ENCODE measurements at regions not wholly inside any gene's neighbourhood (a gene's known extent, or its start where the extent isn't known, plus 50 kb on each side); places are given as distances from the start of the nearest gene placed in this dataset.

DNA sequence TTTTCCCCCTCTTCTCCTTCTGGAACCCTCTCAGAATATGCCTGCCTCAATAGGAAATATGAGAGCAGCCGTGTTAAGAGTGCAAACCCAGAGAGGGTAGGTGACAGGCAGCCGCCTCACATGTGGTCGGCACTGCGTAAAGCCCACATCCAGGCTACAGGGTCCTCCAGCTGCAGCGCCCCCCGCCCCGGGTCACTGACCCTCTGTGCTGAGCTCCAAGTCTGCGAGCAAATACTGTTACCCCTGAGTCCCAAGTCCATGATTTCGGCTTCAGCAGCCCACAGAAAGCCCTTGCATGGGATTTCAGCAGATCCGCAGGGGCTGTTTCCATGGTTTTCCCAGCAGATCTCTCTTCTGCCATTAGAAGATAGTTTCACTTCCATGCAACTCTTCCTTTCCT is 186.9 kb upstream of the IRS2 start:
- TF ChIP-seq, protein P1, sequence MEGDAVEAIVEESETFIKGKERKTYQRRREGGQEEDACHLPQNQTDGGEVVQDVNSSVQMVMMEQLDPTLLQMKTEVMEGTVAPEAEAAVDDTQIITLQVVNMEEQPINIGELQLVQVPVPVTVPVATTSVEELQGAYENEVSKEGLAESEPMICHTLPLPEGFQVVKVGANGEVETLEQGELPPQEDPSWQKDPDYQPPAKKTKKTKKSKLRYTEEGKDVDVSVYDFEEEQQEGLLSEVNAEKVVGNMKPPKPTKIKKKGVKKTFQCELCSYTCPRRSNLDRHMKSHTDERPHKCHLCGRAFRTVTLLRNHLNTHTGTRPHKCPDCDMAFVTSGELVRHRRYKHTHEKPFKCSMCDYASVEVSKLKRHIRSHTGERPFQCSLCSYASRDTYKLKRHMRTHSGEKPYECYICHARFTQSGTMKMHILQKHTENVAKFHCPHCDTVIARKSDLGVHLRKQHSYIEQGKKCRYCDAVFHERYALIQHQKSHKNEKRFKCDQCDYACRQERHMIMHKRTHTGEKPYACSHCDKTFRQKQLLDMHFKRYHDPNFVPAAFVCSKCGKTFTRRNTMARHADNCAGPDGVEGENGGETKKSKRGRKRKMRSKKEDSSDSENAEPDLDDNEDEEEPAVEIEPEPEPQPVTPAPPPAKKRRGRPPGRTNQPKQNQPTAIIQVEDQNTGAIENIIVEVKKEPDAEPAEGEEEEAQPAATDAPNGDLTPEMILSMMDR (IDR thresholded peaks at IDR 0.05; ENCODE audit: low read depth, low read length, missing input control): no peak
- TF ChIP-seq, protein P2, sequence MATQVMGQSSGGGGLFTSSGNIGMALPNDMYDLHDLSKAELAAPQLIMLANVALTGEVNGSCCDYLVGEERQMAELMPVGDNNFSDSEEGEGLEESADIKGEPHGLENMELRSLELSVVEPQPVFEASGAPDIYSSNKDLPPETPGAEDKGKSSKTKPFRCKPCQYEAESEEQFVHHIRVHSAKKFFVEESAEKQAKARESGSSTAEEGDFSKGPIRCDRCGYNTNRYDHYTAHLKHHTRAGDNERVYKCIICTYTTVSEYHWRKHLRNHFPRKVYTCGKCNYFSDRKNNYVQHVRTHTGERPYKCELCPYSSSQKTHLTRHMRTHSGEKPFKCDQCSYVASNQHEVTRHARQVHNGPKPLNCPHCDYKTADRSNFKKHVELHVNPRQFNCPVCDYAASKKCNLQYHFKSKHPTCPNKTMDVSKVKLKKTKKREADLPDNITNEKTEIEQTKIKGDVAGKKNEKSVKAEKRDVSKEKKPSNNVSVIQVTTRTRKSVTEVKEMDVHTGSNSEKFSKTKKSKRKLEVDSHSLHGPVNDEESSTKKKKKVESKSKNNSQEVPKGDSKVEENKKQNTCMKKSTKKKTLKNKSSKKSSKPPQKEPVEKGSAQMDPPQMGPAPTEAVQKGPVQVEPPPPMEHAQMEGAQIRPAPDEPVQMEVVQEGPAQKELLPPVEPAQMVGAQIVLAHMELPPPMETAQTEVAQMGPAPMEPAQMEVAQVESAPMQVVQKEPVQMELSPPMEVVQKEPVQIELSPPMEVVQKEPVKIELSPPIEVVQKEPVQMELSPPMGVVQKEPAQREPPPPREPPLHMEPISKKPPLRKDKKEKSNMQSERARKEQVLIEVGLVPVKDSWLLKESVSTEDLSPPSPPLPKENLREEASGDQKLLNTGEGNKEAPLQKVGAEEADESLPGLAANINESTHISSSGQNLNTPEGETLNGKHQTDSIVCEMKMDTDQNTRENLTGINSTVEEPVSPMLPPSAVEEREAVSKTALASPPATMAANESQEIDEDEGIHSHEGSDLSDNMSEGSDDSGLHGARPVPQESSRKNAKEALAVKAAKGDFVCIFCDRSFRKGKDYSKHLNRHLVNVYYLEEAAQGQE (IDR thresholded peaks at IDR 0.05): no peak
- TF ChIP-seq YY1 (IDR thresholded peaks at IDR 0.05) (no peak), HNF4G (IDR thresholded peaks at IDR 0.05) (no peak), GABPA (IDR thresholded peaks at IDR 0.05 in 1 of 2, conservative IDR thresholded peaks at IDR 0.05 in 1 of 2) (no peak), JUND (IDR thresholded peaks at IDR 0.05) (no peak), RXRA (IDR thresholded peaks at IDR 0.05) (no peak), TAF1 (conservative IDR thresholded peaks at IDR 0.05) (no peak), RAD21 (IDR thresholded peaks at IDR 0.05) (no peak), SP1 (IDR thresholded peaks at IDR 0.05) (no peak)
- TF ChIP-seq, protein P3, sequence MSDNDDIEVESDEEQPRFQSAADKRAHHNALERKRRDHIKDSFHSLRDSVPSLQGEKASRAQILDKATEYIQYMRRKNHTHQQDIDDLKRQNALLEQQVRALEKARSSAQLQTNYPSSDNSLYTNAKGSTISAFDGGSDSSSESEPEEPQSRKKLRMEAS (IDR thresholded peaks at IDR 0.05): no peak
